Lower leg skin (tissue), 3 donors: ENCODE measurements at regions not wholly inside any gene's neighbourhood (a gene's known extent, or its start where the extent isn't known, plus 50 kb on each side); places are given as distances from the start of the nearest gene placed in this dataset.

Source experiments
- CTCF ChIP-seq, 3 donors: fragments of 450-650 bp; IDR thresholded peaks; one replicate each; pipeline ENCODE4 v1.5.1; 2016; ENCODE audit warnings: antibody characterized with exemption in 3 of 3, mild to moderate bottlenecking in 3 of 3, moderate library complexity in 2 of 3
- POLR2A ChIP-seq, 2 donors: fragments of 450-650 bp; IDR thresholded peaks; one replicate each; pipeline ENCODE4 v1.6.1; 2016 to 2017; ENCODE audit warnings: antibody characterized with exemption in 2 of 2, mild to moderate bottlenecking in 1 of 2, moderate library complexity in 1 of 2

GRCh38 chr4:36919721-36920120, 324.8 kb upstream of the NWD2 start:
- TF ChIP-seq CTCF (IDR thresholded peaks at IDR 0.05) (no peak), POLR2A (IDR thresholded peaks at IDR 0.05) (no peak)
